Hepatic stellate cell (primary cell): ENCODE measurements at regions not wholly inside any gene's neighbourhood (a gene's known extent, or its start where the extent isn't known, plus 50 kb on each side); places are given as distances from the start of the nearest gene placed in this dataset.

Source experiments
- DNase-seq: peaks from one replicate; pipeline ENCODE4 v3.0.0; 2011; ENCODE audit warnings: low spot score

GRCh38 chr18:11316546-11316945 is 167.2 kb upstream of the PIEZO2 start:
- no peak for DNase-seq

- peak; percentile 16 for DNase-seq
Observed at GRCh38 chr18:11310476-11311086, 161.2 kb upstream of the PIEZO2 start.

- no peak for DNase-seq
Observed at GRCh38 chr18:11309172-11309571, 159.8 kb upstream of the PIEZO2 start.

GRCh38 chr18:11308499-11308898 is 159.1 kb upstream of the PIEZO2 start:
- no peak for DNase-seq

GRCh38 chr18:11307716-11308115 is 158.3 kb upstream of the PIEZO2 start:
- DNase-seq = no peak

GRCh38 chr18:11305507-11305906 is 156.1 kb upstream of the PIEZO2 start:
- no peak for DNase-seq

- DNase-seq = no peak
Observed at GRCh38 chr18:11304928-11305327, 155.6 kb upstream of the PIEZO2 start.

GRCh38 chr18:11296946-11297345 is 147.6 kb upstream of the PIEZO2 start:
- no peak for DNase-seq

GRCh38 chr18:11293794-11294193 is 144.4 kb upstream of the PIEZO2 start:
- no peak for DNase-seq

GRCh38 chr18:11290786-11291185 is 141.4 kb upstream of the PIEZO2 start:
- DNase-seq = no peak

GRCh38 chr18:11289248-11289647 is 139.9 kb upstream of the PIEZO2 start:
- no peak for DNase-seq

GRCh38 chr18:11288401-11288800 is 139.0 kb upstream of the PIEZO2 start:
- DNase-seq = no peak

- no peak for DNase-seq
Observed at GRCh38 chr18:11286431-11286830, 137.1 kb upstream of the PIEZO2 start.

- no peak for DNase-seq
Observed at GRCh38 chr18:11284811-11285210, 135.4 kb upstream of the PIEZO2 start.

GRCh38 chr18:11284349-11284748 is 135.0 kb upstream of the PIEZO2 start:
- DNase-seq = no peak

GRCh38 chr18:11283479-11284161 is 134.3 kb upstream of the PIEZO2 start:
- DNase-seq = no peak

GRCh38 chr18:11279461-11279860 is 130.1 kb upstream of the PIEZO2 start:
- no peak for DNase-seq

- DNase-seq = no peak
Observed at GRCh38 chr18:11276678-11277077, 127.3 kb upstream of the PIEZO2 start.

GRCh38 chr18:11274144-11274794 is 124.9 kb upstream of the PIEZO2 start:
- DNase-seq = no peak

- DNase-seq = no peak
Observed at GRCh38 chr18:11272516-11272915, 123.1 kb upstream of the PIEZO2 start.

- DNase-seq = no peak
Observed at GRCh38 chr18:11271954-11272353, 122.6 kb upstream of the PIEZO2 start.

- DNase-seq = no peak
Observed at GRCh38 chr18:11269257-11269656, 119.9 kb upstream of the PIEZO2 start.

GRCh38 chr18:11268741-11269233 is 119.4 kb upstream of the PIEZO2 start:
- no peak for DNase-seq
